Mesenchymal stem cell (in vitro differentiated cells and primary cell): ENCODE measurements at regions not wholly inside any gene's neighbourhood (a gene's known extent, or its start where the extent isn't known, plus 50 kb on each side); places are given as distances from the start of the nearest gene placed in this dataset.
"Not testable (repeated sequence)": the region's sequence is repeated elsewhere in the genome, so short reads cannot be mapped to it uniquely, and the experiment has no call there.

ENCODE experiments used
- DNase-seq: peaks from one replicate; pipeline ENCODE4 v3.0.0-alpha.2; 2013
- H2AFZ ChIP-seq: one replicate; pipeline ENCODE4 v1.6.1; 2013; ENCODE audit warnings: low read depth, mild to moderate bottlenecking, control low read depth, inconsistent platforms, low read length, moderate library complexity
- H2AK5ac ChIP-seq: 2 replicates; pipeline ENCODE4 v1.6.1; 2013; ENCODE audit warnings: low read length, moderate library complexity, mild to moderate bottlenecking, inconsistent platforms; ENCODE audit not compliant: severe bottlenecking
- H2BK120ac ChIP-seq: one replicate; pipeline ENCODE4 v1.6.1; 2013; ENCODE audit warnings: low read depth, mild to moderate bottlenecking, inconsistent platforms, low read length, moderate library complexity
- H2BK12ac ChIP-seq, 2 experiments: one replicate each; pipeline ENCODE4 v1.6.1; 2013; ENCODE audit warnings: inconsistent platforms in 2 of 2, low read length in 2 of 2, mild to moderate bottlenecking in 2 of 2, moderate library complexity in 2 of 2, control low read depth in 1 of 2
- H2BK15ac ChIP-seq: one replicate; pipeline ENCODE4 v1.6.1; 2013; ENCODE audit warnings: mild to moderate bottlenecking, low read depth, inconsistent platforms; ENCODE audit not compliant: poor library complexity, severe bottlenecking
- H2BK5ac ChIP-seq: 2 replicates; pipeline ENCODE4 v1.6.1; 2013; ENCODE audit warnings: low read depth, mild to moderate bottlenecking, low read length, control low read depth, inconsistent platforms; ENCODE audit not compliant: poor library complexity, severe bottlenecking
- H3K14ac ChIP-seq, 2 experiments: one replicate each; pipeline ENCODE4 v1.6.1; 2013; ENCODE audit warnings: inconsistent platforms in 2 of 2, low read length in 2 of 2, control low read depth in 1 of 2, mild to moderate bottlenecking in 1 of 2, moderate library complexity in 1 of 2
- H3K18ac ChIP-seq, 2 experiments: one replicate each; pipeline ENCODE4 v1.6.1; 2013; ENCODE audit warnings: inconsistent platforms in 2 of 2, low read length in 2 of 2, control low read depth in 1 of 2, low read depth in 1 of 2, mild to moderate bottlenecking in 1 of 2
- H3K23ac ChIP-seq, 2 experiments: one replicate each; pipeline ENCODE4 v1.6.1; 2013; ENCODE audit warnings: inconsistent platforms in 2 of 2, low read length in 2 of 2, mild to moderate bottlenecking in 2 of 2, moderate library complexity in 2 of 2, control low read depth in 1 of 2
- H3K27ac ChIP-seq: 2 replicates; pipeline ENCODE4 v1.5.1; 2013; ENCODE audit warnings: mild to moderate bottlenecking, moderate library complexity, low read length, control low read depth, inconsistent platforms; ENCODE audit not compliant: poor library complexity, severe bottlenecking
- H3K27me3 ChIP-seq, 2 experiments: 2 replicates each; pipeline versions ENCODE4 v1.6.1 to v1.7.0; 2013; ENCODE audit warnings: low read length in 2 of 2, mild to moderate bottlenecking in 2 of 2, moderate library complexity in 2 of 2, control low read depth in 1 of 2, inconsistent platforms in 1 of 2; ENCODE audit not compliant: control insufficient read depth in 1 of 2, insufficient read depth in 1 of 2
- H3K36me3 ChIP-seq, 2 experiments: 2 replicates each; pipeline versions ENCODE4 v1.6.1 to v1.7.0; 2013; ENCODE audit warnings: low read length in 2 of 2, control low read depth in 1 of 2, inconsistent platforms in 1 of 2, low read depth in 1 of 2, mild to moderate bottlenecking in 1 of 2; ENCODE audit not compliant: insufficient read depth in 2 of 2, control insufficient read depth in 1 of 2
- H3K4ac ChIP-seq, 2 experiments: one replicate each; pipeline ENCODE4 v1.6.1; 2013; ENCODE audit warnings: inconsistent platforms in 2 of 2, low read length in 2 of 2, mild to moderate bottlenecking in 2 of 2, moderate library complexity in 2 of 2, control low read depth in 1 of 2, low read depth in 1 of 2
- H3K4me1 ChIP-seq: 2 replicates; pipeline ENCODE4 v1.6.1; 2013; ENCODE audit warnings: low read depth, low read length, control low read depth; ENCODE audit not compliant: control insufficient read depth, insufficient read depth
- H3K4me2 ChIP-seq: 2 replicates; pipeline ENCODE4 v1.6.1; 2013; ENCODE audit warnings: low read length, mild to moderate bottlenecking, inconsistent platforms; ENCODE audit not compliant: poor library complexity, severe bottlenecking
- H3K4me3 ChIP-seq, 2 experiments: 2 replicates each; pipeline versions ENCODE4 v1.5.1 to v1.7.0; 2013; ENCODE audit warnings: low read length in 2 of 2, mild to moderate bottlenecking in 2 of 2, control low read depth in 1 of 2, low read depth in 1 of 2; ENCODE audit not compliant: insufficient read depth in 1 of 2
- H3K79me1 ChIP-seq: replicated peaks from 2 replicates; pipeline ENCODE4 v1.6.1; 2013; ENCODE audit warnings: mild to moderate bottlenecking, control low read depth, low read length, inconsistent platforms; ENCODE audit not compliant: poor library complexity, severe bottlenecking
- H3K9ac ChIP-seq: 2 replicates; pipeline ENCODE4 v1.7.0; 2013; ENCODE audit warnings: mild to moderate bottlenecking, low read length, moderate library complexity
- H3K9me3 ChIP-seq: 2 replicates; pipeline ENCODE4 v1.7.0; 2013; ENCODE audit warnings: mild to moderate bottlenecking, low read length; ENCODE audit not compliant: control insufficient read depth
- H4K8ac ChIP-seq: one replicate; pipeline ENCODE4 v1.6.1; 2013; ENCODE audit warnings: inconsistent platforms, mild to moderate bottlenecking, low read length, moderate library complexity
- H4K91ac ChIP-seq: one replicate; pipeline ENCODE4 v1.6.1; 2013; ENCODE audit warnings: mild to moderate bottlenecking, low read length, inconsistent platforms
- WGBS: methylation state at CpG from one replicate; pipeline ENCODE4 v1.1.7; 2013; ENCODE audit warnings: mixed read lengths; 5-methylcytosine and 5-hydroxymethylcytosine counted together

GRCh38 chr4:4084171-4084570 is 142.6 kb downstream of the OTOP1 start:
- not testable (repeated sequence) for H3K4me3 ChIP-seq, H3K4ac ChIP-seq, H3K79me1 ChIP-seq, H3K9ac ChIP-seq, H2BK120ac ChIP-seq, H3K4me2 ChIP-seq, H3K23ac ChIP-seq, H2AK5ac ChIP-seq, H2BK15ac ChIP-seq, DNase-seq, H3K36me3 ChIP-seq, H3K4me1 ChIP-seq, H2BK12ac ChIP-seq, H4K91ac ChIP-seq, H4K8ac ChIP-seq, H3K14ac ChIP-seq, H3K27ac ChIP-seq, H3K9me3 ChIP-seq, H2BK5ac ChIP-seq, H3K18ac ChIP-seq, H3K27me3 ChIP-seq, H2AFZ ChIP-seq
- 76% methylated on average over 6 of the region's 6 CpGs for WGBS

- H3K27ac ChIP-seq, H3K4ac ChIP-seq, H3K4me1 ChIP-seq, H3K27me3 ChIP-seq, H3K14ac ChIP-seq, H3K9me3 ChIP-seq, H2AK5ac ChIP-seq, H3K4me3 ChIP-seq, H2BK120ac ChIP-seq, H4K8ac ChIP-seq, H4K91ac ChIP-seq, H3K9ac ChIP-seq, H2AFZ ChIP-seq, H3K23ac ChIP-seq, H3K4me2 ChIP-seq, H2BK5ac ChIP-seq, H2BK12ac ChIP-seq, H3K18ac ChIP-seq, H3K79me1 ChIP-seq, H2BK15ac ChIP-seq, H3K36me3 ChIP-seq: not testable (repeated sequence)
- DNase-seq, result peak; percentile 8
- WGBS, result 46% methylated on average over 7 of the region's 7 CpGs
Measured at GRCh38 chr4:4089716-4090419, 136.9 kb downstream of the OTOP1 start.

- H3K9me3 ChIP-seq, H3K4me1 ChIP-seq, H3K4me2 ChIP-seq, H3K9ac ChIP-seq, H2AFZ ChIP-seq, H2BK120ac ChIP-seq, H3K4ac ChIP-seq, H4K91ac ChIP-seq, H3K18ac ChIP-seq, H2AK5ac ChIP-seq, H3K14ac ChIP-seq, DNase-seq, H3K23ac ChIP-seq, H2BK12ac ChIP-seq, H3K27ac ChIP-seq, H4K8ac ChIP-seq, H3K4me3 ChIP-seq, H3K36me3 ChIP-seq, H3K79me1 ChIP-seq, H2BK5ac ChIP-seq, H3K27me3 ChIP-seq, H2BK15ac ChIP-seq: not testable (repeated sequence)
- WGBS, result 69% methylated on average over 3 of the region's 4 CpGs
Measured at GRCh38 chr4:4090720-4091119, 136.0 kb downstream of the OTOP1 start.

GRCh38 chr4:4092159-4092558 is 134.6 kb downstream of the OTOP1 start:
- H2BK12ac ChIP-seq, H3K18ac ChIP-seq, H4K8ac ChIP-seq, H2BK15ac ChIP-seq, H2AFZ ChIP-seq, H3K79me1 ChIP-seq, H3K23ac ChIP-seq, H4K91ac ChIP-seq, H3K4me3 ChIP-seq, H2BK120ac ChIP-seq, H2AK5ac ChIP-seq, H3K4me1 ChIP-seq, H2BK5ac ChIP-seq, H3K9me3 ChIP-seq, H3K4me2 ChIP-seq, H3K14ac ChIP-seq, H3K36me3 ChIP-seq, DNase-seq, H3K27ac ChIP-seq, H3K4ac ChIP-seq, H3K27me3 ChIP-seq, H3K9ac ChIP-seq: not testable (repeated sequence)
- WGBS, result 73% methylated on average over 4 of the region's 4 CpGs
